GM19023 (cell line): ENCODE measurements at regions not wholly inside any gene's neighbourhood (a gene's known extent, or its start where the extent isn't known, plus 50 kb on each side); places are given as distances from the start of the nearest gene placed in this dataset.

Experiments used
- ATAC-seq: cut with Tn5 transposase; IDR thresholded peaks from one replicate; pipeline ENCODE4 v1.9.1; 2021; ENCODE audit warnings: mild to moderate bottlenecking, moderate library complexity; ENCODE audit not compliant: unreplicated experiment

GRCh38 chr13:40235160-40235796 lies 431.2 kb downstream of the FOXO1 start:
- ATAC-seq, result no peak

- no peak for ATAC-seq
These were observed 429.8 kb downstream of the FOXO1 start for GRCh38 chr13:40236566-40237168.

GRCh38 chr13:40238761-40239160 lies 427.7 kb downstream of the FOXO1 start:
- ATAC-seq, result no peak

- no peak for ATAC-seq
These were observed 426.1 kb downstream of the FOXO1 start for GRCh38 chr13:40240293-40240692.

- no peak for ATAC-seq
These were observed 425.2 kb downstream of the FOXO1 start for GRCh38 chr13:40241125-40241798.

- no peak for ATAC-seq
These were observed 423.4 kb downstream of the FOXO1 start for GRCh38 chr13:40243047-40243446.

GRCh38 chr13:40243982-40244381 lies 422.5 kb downstream of the FOXO1 start:
- ATAC-seq, result no peak

GRCh38 chr13:40245567-40245966 lies 420.9 kb downstream of the FOXO1 start:
- ATAC-seq, result no peak

- ATAC-seq, result no peak
These were observed 418.6 kb downstream of the FOXO1 start for GRCh38 chr13:40247845-40248244.

- no peak for ATAC-seq
These were observed 415.0 kb downstream of the FOXO1 start for GRCh38 chr13:40251343-40252032.

GRCh38 chr13:40252241-40252640 lies 414.2 kb downstream of the FOXO1 start:
- ATAC-seq, result no peak

- ATAC-seq, result no peak
These were observed 413.8 kb downstream of the FOXO1 start for GRCh38 chr13:40252676-40253075.

GRCh38 chr13:40254394-40254793 lies 412.0 kb downstream of the FOXO1 start:
- ATAC-seq, result no peak

- ATAC-seq, result no peak
These were observed 410.9 kb downstream of the FOXO1 start for GRCh38 chr13:40255551-40255950.

GRCh38 chr13:40259899-40260298 lies 406.5 kb downstream of the FOXO1 start:
- no peak for ATAC-seq

GRCh38 chr13:40261336-40261735 lies 405.1 kb downstream of the FOXO1 start:
- ATAC-seq, result no peak

- ATAC-seq, result no peak
These were observed 404.5 kb downstream of the FOXO1 start for GRCh38 chr13:40261947-40262346.

GRCh38 chr13:40269086-40269485 lies 397.4 kb downstream of the FOXO1 start:
- ATAC-seq, result no peak

GRCh38 chr13:40270726-40271125 lies 395.7 kb downstream of the FOXO1 start:
- ATAC-seq, result no peak

- ATAC-seq, result no peak
These were observed 395.1 kb downstream of the FOXO1 start for GRCh38 chr13:40271271-40271885.
